Loucy (cell line): ENCODE measurements at regions not wholly inside any gene's neighbourhood (a gene's known extent, or its start where the extent isn't known, plus 50 kb on each side); places are given as distances from the start of the nearest gene placed in this dataset.

Experiments used
- EZH2phosphoT487 ChIP-seq: fragments of 200-600 bp; IDR thresholded peaks from 2 replicates; pipeline ENCODE4 v1.6.1; 2018; ENCODE audit warnings: antibody characterized with exemption, mild to moderate bottlenecking, moderate library complexity, borderline replicate concordance
- TF ChIP-seq, protein P1 (sequence below): fragments of 200-600 bp; sonication (generic); conservative IDR thresholded peaks from 2 replicates; pipeline ENCODE4 v1.5.1; 2014; ENCODE audit warnings: mild to moderate bottlenecking, antibody characterized with exemption, low read length

- no peak for TF ChIP-seq EZH2phosphoT487
- TF ChIP-seq, protein P1, sequence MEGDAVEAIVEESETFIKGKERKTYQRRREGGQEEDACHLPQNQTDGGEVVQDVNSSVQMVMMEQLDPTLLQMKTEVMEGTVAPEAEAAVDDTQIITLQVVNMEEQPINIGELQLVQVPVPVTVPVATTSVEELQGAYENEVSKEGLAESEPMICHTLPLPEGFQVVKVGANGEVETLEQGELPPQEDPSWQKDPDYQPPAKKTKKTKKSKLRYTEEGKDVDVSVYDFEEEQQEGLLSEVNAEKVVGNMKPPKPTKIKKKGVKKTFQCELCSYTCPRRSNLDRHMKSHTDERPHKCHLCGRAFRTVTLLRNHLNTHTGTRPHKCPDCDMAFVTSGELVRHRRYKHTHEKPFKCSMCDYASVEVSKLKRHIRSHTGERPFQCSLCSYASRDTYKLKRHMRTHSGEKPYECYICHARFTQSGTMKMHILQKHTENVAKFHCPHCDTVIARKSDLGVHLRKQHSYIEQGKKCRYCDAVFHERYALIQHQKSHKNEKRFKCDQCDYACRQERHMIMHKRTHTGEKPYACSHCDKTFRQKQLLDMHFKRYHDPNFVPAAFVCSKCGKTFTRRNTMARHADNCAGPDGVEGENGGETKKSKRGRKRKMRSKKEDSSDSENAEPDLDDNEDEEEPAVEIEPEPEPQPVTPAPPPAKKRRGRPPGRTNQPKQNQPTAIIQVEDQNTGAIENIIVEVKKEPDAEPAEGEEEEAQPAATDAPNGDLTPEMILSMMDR = no peak
Observed at GRCh38 chr12:130081117-130081805, 81.0 kb upstream of the FZD10 start.
